HEK293 (cell line): ENCODE measurements at regions not wholly inside any gene's neighbourhood (a gene's known extent, or its start where the extent isn't known, plus 50 kb on each side); places are given as distances from the start of the nearest gene placed in this dataset.

Experiments used
- HOXD13 ChIP-seq: sonication (generic); formaldehyde crosslinking; IDR thresholded peaks from 2 replicates; pipeline ENCODE4 v1.8.0; 2022; ENCODE audit warnings: missing genetic modification reagents, borderline replicate concordance
- RBAK ChIP-seq: fragments of 450-650 bp; formaldehyde crosslinking; IDR thresholded peaks from 2 replicates; pipeline ENCODE4 v1.5.1; 2016; ENCODE audit warnings: missing biosample characterization, missing genetic modification characterization
- TCF7L2 ChIP-seq: IDR thresholded peaks from 2 replicates; pipeline ENCODE4 v1.6.1; 2011; ENCODE audit warnings: low read depth, mild to moderate bottlenecking, inconsistent platforms, low read length, moderate library complexity, borderline replicate concordance
- ZNF112 ChIP-seq: fragments of 450-650 bp; formaldehyde crosslinking; IDR thresholded peaks from 2 replicates; pipeline ENCODE4 v1.5.0; 2017; ENCODE audit warnings: missing biosample characterization, missing genetic modification characterization
- ZNF501 ChIP-seq: fragments of 450-650 bp; formaldehyde crosslinking; IDR thresholded peaks from 2 replicates; pipeline ENCODE4 v1.5.1; 2016; ENCODE audit warnings: missing biosample characterization, missing genetic modification characterization
- ZNF777 ChIP-seq: fragments of 450-650 bp; formaldehyde crosslinking; IDR thresholded peaks from 2 replicates; pipeline ENCODE4 v1.5.1; 2017; ENCODE audit warnings: missing biosample characterization, missing genetic modification characterization, borderline replicate concordance
- TF ChIP-seq, protein P1 (sequence below): fragments of 450-650 bp; formaldehyde crosslinking; IDR thresholded peaks from 2 replicates; pipeline ENCODE4 v1.5.1; 2016; ENCODE audit warnings: missing biosample characterization, missing genetic modification characterization
- TF ChIP-seq, protein P2 (sequence below): fragments of 450-650 bp; formaldehyde crosslinking; IDR thresholded peaks from 2 replicates; pipeline ENCODE4 v1.5.1; 2016; ENCODE audit warnings: missing biosample characterization, missing genetic modification characterization
- TF ChIP-seq, protein P3 (sequence below): fragments of 450-650 bp; formaldehyde crosslinking; IDR thresholded peaks from 2 replicates; pipeline ENCODE4 v1.5.1; 2016; ENCODE audit warnings: missing biosample characterization, missing genetic modification characterization
- TF ChIP-seq, protein P4 (sequence below): fragments of 450-650 bp; formaldehyde crosslinking; IDR thresholded peaks from 2 replicates; pipeline ENCODE4 v1.5.1; 2017; ENCODE audit warnings: missing biosample characterization, missing genetic modification characterization
- TF ChIP-seq, protein P5 (sequence below): fragments of 450-650 bp; formaldehyde crosslinking; IDR thresholded peaks from 2 replicates; pipeline ENCODE4 v1.5.1; 2016; ENCODE audit warnings: missing biosample characterization, missing genetic modification characterization

DNA sequence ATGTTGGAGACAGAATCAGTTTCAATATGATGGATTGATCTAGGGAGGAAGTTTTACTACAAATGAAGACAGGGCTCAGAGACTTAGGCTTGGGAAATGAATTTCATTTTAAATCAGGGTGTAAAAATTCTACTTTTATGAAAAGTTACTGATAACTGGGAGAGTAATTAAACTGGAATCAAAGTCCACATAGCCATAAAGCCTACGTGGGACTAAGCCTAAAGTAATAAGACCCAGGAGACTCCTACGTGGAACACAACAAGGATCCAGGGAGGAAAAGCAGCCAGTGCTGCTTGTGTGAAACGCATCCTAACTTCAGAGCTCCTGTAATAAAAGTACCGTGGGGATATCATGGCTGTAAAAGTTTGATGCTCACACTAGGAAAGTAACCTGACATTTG, 152.0 kb upstream of the MYO16 start:
- TF ChIP-seq, protein P1, sequence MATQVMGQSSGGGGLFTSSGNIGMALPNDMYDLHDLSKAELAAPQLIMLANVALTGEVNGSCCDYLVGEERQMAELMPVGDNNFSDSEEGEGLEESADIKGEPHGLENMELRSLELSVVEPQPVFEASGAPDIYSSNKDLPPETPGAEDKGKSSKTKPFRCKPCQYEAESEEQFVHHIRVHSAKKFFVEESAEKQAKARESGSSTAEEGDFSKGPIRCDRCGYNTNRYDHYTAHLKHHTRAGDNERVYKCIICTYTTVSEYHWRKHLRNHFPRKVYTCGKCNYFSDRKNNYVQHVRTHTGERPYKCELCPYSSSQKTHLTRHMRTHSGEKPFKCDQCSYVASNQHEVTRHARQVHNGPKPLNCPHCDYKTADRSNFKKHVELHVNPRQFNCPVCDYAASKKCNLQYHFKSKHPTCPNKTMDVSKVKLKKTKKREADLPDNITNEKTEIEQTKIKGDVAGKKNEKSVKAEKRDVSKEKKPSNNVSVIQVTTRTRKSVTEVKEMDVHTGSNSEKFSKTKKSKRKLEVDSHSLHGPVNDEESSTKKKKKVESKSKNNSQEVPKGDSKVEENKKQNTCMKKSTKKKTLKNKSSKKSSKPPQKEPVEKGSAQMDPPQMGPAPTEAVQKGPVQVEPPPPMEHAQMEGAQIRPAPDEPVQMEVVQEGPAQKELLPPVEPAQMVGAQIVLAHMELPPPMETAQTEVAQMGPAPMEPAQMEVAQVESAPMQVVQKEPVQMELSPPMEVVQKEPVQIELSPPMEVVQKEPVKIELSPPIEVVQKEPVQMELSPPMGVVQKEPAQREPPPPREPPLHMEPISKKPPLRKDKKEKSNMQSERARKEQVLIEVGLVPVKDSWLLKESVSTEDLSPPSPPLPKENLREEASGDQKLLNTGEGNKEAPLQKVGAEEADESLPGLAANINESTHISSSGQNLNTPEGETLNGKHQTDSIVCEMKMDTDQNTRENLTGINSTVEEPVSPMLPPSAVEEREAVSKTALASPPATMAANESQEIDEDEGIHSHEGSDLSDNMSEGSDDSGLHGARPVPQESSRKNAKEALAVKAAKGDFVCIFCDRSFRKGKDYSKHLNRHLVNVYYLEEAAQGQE: no peak
- TF ChIP-seq, protein P2, sequence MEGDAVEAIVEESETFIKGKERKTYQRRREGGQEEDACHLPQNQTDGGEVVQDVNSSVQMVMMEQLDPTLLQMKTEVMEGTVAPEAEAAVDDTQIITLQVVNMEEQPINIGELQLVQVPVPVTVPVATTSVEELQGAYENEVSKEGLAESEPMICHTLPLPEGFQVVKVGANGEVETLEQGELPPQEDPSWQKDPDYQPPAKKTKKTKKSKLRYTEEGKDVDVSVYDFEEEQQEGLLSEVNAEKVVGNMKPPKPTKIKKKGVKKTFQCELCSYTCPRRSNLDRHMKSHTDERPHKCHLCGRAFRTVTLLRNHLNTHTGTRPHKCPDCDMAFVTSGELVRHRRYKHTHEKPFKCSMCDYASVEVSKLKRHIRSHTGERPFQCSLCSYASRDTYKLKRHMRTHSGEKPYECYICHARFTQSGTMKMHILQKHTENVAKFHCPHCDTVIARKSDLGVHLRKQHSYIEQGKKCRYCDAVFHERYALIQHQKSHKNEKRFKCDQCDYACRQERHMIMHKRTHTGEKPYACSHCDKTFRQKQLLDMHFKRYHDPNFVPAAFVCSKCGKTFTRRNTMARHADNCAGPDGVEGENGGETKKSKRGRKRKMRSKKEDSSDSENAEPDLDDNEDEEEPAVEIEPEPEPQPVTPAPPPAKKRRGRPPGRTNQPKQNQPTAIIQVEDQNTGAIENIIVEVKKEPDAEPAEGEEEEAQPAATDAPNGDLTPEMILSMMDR (tag by site-specific recombination): no peak
- TF ChIP-seq, protein P3, sequence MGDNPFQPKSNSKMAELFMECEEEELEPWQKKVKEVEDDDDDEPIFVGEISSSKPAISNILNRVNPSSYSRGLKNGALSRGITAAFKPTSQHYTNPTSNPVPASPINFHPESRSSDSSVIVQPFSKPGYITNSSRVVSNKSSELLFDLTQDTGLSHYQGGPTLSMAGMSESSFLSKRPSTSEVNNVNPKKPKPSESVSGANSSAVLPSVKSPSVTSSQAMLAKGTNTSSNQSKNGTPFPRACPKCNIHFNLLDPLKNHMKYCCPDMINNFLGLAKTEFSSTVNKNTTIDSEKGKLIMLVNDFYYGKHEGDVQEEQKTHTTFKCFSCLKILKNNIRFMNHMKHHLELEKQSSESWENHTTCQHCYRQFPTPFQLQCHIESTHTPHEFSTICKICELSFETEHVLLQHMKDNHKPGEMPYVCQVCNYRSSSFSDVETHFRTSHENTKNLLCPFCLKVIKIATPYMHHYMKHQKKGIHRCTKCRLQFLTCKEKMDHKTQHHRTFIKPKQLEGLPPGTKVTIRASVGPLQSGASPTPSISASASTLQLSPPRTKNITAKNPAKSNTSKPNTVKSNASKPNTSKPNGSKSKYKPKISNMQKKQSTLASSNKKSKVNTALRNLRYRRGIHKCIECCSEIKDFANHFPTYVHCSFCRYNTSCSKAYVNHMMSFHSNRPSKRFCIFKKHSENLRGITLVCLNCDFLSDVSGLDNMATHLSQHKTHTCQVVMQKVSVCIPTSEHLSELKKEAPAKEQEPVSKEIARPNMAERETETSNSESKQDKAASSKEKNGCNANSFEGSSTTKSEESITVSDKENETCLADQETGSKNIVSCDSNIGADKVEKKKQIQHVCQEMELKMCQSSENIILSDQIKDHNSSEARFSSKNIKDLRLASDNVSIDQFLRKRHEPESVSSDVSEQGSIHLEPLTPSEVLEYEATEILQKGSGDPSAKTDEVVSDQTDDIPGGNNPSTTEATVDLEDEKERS (tag by site-specific recombination): no peak
- TF ChIP-seq ZNF777 (tag by site-specific recombination) (no peak), TCF7L2 (no peak), ZNF501 (tag by site-specific recombination) (no peak), RBAK (tag by site-specific recombination) (no peak), ZNF112 (tag by site-specific recombination) (no peak), HOXD13 (CRISPR knock-in tag) (no peak)
- TF ChIP-seq, protein P4, sequence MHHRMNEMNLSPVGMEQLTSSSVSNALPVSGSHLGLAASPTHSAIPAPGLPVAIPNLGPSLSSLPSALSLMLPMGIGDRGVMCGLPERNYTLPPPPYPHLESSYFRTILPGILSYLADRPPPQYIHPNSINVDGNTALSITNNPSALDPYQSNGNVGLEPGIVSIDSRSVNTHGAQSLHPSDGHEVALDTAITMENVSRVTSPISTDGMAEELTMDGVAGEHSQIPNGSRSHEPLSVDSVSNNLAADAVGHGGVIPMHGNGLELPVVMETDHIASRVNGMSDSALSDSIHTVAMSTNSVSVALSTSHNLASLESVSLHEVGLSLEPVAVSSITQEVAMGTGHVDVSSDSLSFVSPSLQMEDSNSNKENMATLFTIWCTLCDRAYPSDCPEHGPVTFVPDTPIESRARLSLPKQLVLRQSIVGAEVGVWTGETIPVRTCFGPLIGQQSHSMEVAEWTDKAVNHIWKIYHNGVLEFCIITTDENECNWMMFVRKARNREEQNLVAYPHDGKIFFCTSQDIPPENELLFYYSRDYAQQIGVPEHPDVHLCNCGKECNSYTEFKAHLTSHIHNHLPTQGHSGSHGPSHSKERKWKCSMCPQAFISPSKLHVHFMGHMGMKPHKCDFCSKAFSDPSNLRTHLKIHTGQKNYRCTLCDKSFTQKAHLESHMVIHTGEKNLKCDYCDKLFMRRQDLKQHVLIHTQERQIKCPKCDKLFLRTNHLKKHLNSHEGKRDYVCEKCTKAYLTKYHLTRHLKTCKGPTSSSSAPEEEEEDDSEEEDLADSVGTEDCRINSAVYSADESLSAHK (tag by site-specific recombination): no peak
- TF ChIP-seq, protein P5, sequence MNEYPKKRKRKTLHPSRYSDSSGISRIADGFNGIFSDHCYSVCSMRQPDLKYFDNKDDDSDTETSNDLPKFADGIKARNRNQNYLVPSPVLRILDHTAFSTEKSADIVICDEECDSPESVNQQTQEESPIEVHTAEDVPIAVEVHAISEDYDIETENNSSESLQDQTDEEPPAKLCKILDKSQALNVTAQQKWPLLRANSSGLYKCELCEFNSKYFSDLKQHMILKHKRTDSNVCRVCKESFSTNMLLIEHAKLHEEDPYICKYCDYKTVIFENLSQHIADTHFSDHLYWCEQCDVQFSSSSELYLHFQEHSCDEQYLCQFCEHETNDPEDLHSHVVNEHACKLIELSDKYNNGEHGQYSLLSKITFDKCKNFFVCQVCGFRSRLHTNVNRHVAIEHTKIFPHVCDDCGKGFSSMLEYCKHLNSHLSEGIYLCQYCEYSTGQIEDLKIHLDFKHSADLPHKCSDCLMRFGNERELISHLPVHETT (tag by site-specific recombination): no peak
